GM18873 (cell line): ENCODE measurements at regions not wholly inside any gene's neighbourhood (a gene's known extent, or its start where the extent isn't known, plus 50 kb on each side); places are given as distances from the start of the nearest gene placed in this dataset.
"Not testable (repeated sequence)": the region's sequence is repeated elsewhere in the genome, so short reads cannot be mapped to it uniquely, and the experiment has no call there.

Experiments used
- ATAC-seq: cut with Tn5 transposase; IDR thresholded peaks from one replicate; pipeline ENCODE4 v1.9.1; 2021; ENCODE audit warnings: mild to moderate bottlenecking, moderate library complexity, moderate number of reproducible peaks; ENCODE audit not compliant: unreplicated experiment, low FRiP score

- no peak for ATAC-seq
Measured at GRCh38 chr6:66051812-66052211, 344.8 kb upstream of the EYS start.

GRCh38 chr6:66048684-66049474, 341.9 kb upstream of the EYS start:
- ATAC-seq, result no peak

DNA sequence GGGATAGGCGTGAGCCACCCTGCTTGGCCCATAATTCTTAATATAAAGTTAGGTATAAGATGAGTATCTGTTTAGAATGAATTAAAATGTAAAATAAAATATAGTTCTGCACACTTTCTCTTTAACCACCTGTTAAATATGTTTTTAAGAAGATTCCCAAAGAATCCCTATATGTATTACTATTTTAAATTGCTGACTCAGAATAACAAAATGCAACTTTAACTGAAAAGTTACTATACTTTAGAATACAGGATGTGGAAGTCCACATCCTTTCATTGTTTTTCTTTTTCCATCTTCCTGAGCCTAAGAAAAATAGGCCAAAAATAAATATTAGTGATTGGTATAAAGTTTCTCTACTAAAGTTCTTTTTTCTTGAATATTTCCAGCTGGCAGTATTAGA, 325.6 kb upstream of the EYS start:
- ATAC-seq, result no peak

- no peak for ATAC-seq
Measured at GRCh38 chr6:66029391-66029790, 322.4 kb upstream of the EYS start.

GRCh38 chr6:65999288-65999791, 292.3 kb upstream of the EYS start:
- no peak for ATAC-seq

DNA sequence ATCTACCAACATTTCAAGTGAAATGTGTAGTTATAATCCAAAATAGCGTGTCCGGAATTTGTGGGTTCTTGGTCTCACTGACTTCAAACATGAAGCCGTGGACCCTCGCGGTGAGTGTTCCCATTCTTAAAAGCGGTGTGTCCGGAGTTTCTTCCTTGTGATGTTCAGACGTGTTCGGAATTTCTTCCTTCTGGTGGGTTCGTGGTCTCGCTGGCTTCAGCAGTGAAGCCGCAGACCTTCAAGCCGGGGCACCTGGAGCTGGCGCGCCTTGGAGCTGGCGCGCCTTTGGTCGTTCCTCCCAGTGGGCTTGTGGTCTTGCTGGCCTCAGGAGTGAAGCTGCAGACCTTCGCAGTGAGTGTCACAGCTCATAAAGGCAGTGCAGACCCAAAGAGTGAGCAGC, 291.5 kb upstream of the EYS start:
- ATAC-seq, result no peak

GRCh38 chr6:65997539-65997938, 290.5 kb upstream of the EYS start:
- no peak for ATAC-seq

DNA sequence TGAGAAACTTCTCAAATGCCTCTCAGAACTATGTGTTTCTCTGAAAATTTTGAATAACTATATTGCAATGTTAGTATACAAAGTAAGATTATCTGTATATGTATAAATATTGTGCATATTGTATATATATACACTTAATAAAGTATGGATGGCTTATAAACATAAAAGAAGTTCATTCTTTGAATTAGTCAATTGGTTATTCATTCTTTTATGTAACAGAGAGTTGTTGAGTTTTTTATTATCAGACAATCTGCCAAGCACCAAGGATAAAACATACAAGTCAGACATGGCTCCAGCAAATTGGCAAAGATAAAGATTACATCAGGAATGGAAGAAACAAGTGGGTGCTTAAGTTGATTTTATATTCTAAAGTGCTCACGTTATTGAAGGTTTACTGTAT, 289.1 kb upstream of the EYS start:
- no peak for ATAC-seq

- ATAC-seq, result no peak
Measured at GRCh38 chr6:65989676-65990075, 282.6 kb upstream of the EYS start.

- no peak for ATAC-seq
Measured at GRCh38 chr6:65988006-65988405, 281.0 kb upstream of the EYS start.

DNA sequence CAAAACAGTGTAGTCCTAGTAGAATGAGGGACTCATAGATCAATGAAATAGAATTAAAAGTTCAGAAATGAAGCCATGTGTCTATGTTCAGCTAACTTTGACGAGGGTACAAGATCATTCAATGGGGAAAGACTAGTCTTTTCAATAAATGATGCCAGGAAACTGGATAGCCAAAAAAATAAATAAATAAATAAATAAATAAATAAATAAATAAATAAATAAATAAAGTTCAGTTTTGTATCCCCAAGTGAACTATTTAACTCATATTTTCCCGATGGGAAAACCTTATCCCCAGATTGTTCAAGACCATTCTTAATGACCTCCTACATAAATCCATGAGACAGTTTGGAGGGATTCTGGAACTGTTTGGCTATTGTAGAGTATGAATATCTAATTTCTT, 277.1 kb upstream of the EYS start:
- ATAC-seq, result no peak

DNA sequence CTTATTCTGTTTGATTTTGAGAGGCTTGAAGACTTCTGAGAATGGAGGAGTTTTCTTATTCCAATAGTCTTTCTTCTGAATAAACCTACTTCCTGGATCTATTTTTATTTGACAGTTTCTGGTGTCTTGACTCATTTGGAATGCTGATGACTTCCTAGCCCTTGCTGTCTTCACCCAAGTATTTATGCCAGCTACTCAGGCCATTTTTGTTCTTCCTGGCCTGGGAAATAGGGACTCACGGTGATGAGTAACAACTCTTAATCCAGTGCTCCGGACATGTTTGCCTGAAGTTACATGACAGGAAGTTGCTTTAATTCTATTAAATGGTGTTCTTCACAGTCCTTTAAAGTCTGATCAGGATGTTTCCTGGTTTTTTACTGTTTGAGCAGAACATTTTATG, 272.1 kb upstream of the EYS start:
- no peak for ATAC-seq

GRCh38 chr6:65971252-65971651, 264.2 kb upstream of the EYS start:
- not testable (repeated sequence) for ATAC-seq

GRCh38 chr6:65964261-65964660, 257.2 kb upstream of the EYS start:
- ATAC-seq, result no peak

GRCh38 chr6:65955034-65955433, 248.0 kb upstream of the EYS start:
- ATAC-seq, result no peak

- ATAC-seq, result no peak
Measured at GRCh38 chr6:65948062-65948461, 241.0 kb upstream of the EYS start.

GRCh38 chr6:65943548-65943947, 236.5 kb upstream of the EYS start:
- no peak for ATAC-seq

DNA sequence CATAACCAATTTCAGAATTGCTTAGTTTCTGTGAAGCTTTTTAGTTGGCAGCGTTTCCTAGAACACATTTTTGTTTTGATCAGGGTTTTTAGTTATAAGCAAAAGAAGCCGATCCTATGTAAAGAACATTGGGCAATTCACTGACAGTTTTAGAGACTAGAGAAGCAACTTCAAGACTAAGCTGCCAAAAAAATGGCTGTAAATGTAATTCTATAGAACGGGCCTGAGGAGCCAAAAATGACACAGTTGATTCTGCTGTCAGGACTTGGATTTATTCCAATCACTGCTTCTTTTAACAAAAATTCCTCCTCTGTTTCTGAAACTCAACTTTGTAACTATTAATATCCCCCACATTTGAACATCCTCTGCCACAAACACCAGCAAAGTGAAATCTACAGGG, 236.0 kb upstream of the EYS start:
- ATAC-seq, result no peak

- ATAC-seq, result no peak
Measured at GRCh38 chr6:65938000-65938399, 231.0 kb upstream of the EYS start.

DNA sequence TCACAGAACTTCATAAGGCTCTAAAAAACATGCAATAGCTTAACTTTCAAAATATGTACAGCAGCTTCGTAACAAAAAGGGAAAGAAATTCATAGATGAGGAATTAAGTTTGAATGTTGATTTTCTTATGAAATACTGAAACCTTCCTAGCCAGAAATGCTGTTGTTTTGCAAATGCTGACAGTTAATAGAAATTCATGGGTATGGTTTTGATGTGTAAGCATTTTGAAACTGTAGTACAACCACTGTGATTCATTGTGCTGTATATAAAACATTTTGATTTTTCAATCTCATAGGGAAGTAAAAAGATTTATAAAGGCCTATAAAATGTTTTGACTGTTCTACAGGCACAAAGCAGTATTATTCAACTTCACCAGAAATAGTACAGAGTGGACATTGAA, 228.4 kb upstream of the EYS start:
- no peak for ATAC-seq

DNA sequence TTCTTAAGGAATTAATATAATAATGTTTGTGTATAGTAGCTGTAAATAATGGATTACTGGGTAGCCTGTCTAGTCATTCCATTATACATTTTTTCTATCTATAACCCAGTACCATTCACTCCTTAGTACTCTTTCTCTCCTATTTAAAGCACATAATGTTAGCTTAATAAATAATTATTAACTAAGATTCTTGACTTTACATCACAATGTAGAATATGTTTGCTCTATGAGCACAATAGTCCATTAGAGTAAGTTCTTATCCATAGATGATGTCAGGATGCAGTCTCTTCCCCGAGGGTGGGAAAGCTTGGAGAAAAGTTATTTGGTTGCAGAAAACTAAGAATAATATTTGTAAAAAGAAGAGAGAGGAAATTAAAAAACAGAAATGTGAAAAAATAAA, 226.4 kb upstream of the EYS start:
- no peak for ATAC-seq

DNA sequence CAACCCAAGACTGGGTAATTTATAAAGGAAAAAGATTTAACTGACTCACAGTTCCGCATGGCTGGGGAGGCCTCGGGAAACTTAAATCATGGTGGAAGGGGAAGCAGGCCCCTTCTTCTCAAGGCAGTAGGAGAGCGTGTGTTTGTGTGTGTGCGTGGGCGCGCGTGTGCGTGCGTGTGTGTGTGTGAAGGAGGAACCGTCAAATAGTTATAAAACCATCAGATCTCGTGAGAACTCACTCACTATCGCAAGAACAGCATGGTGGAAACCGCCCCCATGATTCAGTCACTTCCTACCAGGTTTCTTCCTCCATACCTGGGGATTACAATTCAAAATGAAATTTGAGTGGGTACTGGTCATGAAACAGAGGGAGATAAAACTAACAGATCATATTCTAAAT, 220.1 kb upstream of the EYS start:
- ATAC-seq, result no peak

DNA sequence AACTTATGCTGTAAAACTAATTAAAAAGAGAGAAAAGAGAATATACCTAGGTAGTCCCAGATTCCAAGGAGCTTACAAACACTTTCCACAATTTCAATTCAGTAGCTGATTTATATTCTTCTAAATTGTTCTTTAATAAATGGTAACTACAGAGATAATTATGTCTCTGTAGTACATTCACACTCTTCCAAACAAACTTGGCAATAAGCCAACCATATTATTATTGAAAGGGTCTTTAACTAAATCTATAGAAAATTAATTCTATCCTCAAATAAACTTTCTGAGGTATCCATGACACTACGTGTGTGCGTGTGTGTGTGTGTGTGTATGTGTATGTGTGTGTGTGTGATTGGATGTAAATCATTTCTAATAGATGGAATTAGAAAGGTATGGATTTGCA, 217.4 kb upstream of the EYS start:
- no peak for ATAC-seq
